ENCODE measurements at regions not wholly inside any gene's neighbourhood (a gene's known extent, or its start where the extent isn't known, plus 50 kb on each side); places are given as distances from the start of the nearest gene placed in this dataset.
A peak's percentile ranks its signal among the peaks of the same experiment; 100 is the strongest.

DNA sequence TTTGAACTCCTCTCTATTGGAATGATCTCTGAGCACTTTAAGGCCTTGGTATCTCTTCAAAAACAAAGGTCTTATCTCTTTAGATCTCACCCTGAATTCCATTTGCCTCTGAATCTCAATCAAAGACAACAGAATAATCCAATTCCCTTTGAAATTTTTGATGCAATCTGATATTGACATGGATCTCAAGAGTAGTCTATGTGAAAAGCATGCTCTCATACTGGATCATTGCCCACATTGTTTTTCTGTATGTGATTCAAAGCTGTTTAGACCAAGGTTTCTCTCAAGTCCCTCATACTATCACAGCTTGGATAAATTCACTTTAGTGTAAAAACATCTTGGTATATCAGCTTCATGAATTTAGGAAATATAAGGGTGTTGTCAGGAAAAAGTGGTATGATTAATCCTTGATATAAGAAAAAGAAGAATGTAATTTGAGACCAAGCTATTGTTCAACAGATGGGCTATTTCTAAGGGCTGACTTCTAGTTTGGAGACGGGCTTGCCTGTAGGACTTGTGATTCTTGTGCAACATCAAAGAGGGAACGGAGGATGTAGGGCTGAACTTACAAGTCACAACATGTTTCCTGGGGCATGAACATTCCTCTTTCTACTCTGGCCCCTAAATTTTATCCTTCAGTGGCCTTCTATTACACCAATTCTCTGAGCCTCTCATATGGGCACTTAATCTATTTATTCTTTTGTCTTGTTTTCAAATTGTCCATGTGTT lies 77.9 kb upstream of the CITED2 start:
- no peak overlapping the region for H3K4me2 ChIP-seq
- TF ChIP-seq EZH2 (IDR thresholded peaks at IDR 0.05; ENCODE audit: low read depth) (no peak), CTCF (conservative IDR thresholded peaks at IDR 0.05) (no peak)
- peak; percentile 16 to 33 for DNase-seq
- H3F3A ChIP-seq (ENCODE audit: insufficient read depth, low read depth), result peaks cover 8% of the 10 kb centered on the region
- no peaks in the 10 kb centered on the region for H3K9me2 ChIP-seq (ENCODE audit: insufficient read depth)
- no peaks in the 10 kb centered on the region for H3K79me2 ChIP-seq (ENCODE audit: low read depth)
- no TSS peak for BruUV-seq (replicated peaks)
- intact Hi-C loops (cut with micrococcal nuclease; ENCODE audit: unreplicated experiment), result loop anchor here (5.0 kb wide), 1 partner anchor 45 kb away; no protein-coding TSS in a partner anchor
- no peak overlapping the region for H2AFZ ChIP-seq
- H3K27me3 ChIP-seq (ENCODE audit: insufficient read depth, low read depth), result no peaks in the 10 kb centered on the region
- H3K4me3 ChIP-seq, result no peak overlapping the region
- H3K36me3 ChIP-seq (ENCODE audit: low read depth), result no peaks in the 10 kb centered on the region
- no peaks in the 10 kb centered on the region; the same call in 1 of the 2 replicates for H3K9me3 ChIP-seq (ENCODE audit: insufficient read depth, low read depth)
- ChIA-PET CTCF (no interaction called here), POLR2A (ENCODE audit: unreplicated experiment) (interaction anchor here (0.5 to 0.8 kb wide), 2 partner anchors 46 to 370 kb away, joined by 4 to 6 read pairs; no protein-coding TSS in a partner anchor)
- no peaks in the 10 kb centered on the region for H4K20me1 ChIP-seq (ENCODE audit: insufficient read depth)
- no peak overlapping the region for H3K27ac ChIP-seq
- H3K4me1 ChIP-seq (replicated peaks; ENCODE audit: insufficient read depth), result peaks cover 20% of the 10 kb centered on the region

- ChIA-PET POLR2A (ENCODE audit: unreplicated experiment) (no interaction called here), CTCF (no interaction called here)
- no peak overlapping the region for H3K4me3 ChIP-seq
- no peak overlapping the region for H3K4me2 ChIP-seq
- no peaks in the 10 kb centered on the region for H3K27me3 ChIP-seq (ENCODE audit: insufficient read depth, low read depth)
- intact Hi-C loops (cut with micrococcal nuclease; ENCODE audit: unreplicated experiment), result no loop called here
- H3K9me2 ChIP-seq (ENCODE audit: insufficient read depth), result no peaks in the 10 kb centered on the region
- H3K27ac ChIP-seq, result no peak overlapping the region
- no peaks in the 10 kb centered on the region for H3K36me3 ChIP-seq (ENCODE audit: low read depth)
- TF ChIP-seq CTCF (conservative IDR thresholded peaks at IDR 0.05), result no peak
- TF ChIP-seq EZH2 (IDR thresholded peaks at IDR 0.05; ENCODE audit: low read depth), result no peak
- H2AFZ ChIP-seq, result 0 out of 2 replicates have a peak overlapping the region, but pooled peaks have one; percentile 9
- no peaks in the 10 kb centered on the region; the same call in 1 of the 2 replicates for H3K9me3 ChIP-seq (ENCODE audit: insufficient read depth, low read depth)
- H4K20me1 ChIP-seq (ENCODE audit: insufficient read depth), result no peaks in the 10 kb centered on the region
- H3F3A ChIP-seq (ENCODE audit: insufficient read depth, low read depth), result peaks cover 8% of the 10 kb centered on the region
- no TSS peak for BruUV-seq (replicated peaks)
- no peaks in the 10 kb centered on the region for H3K79me2 ChIP-seq (ENCODE audit: low read depth)
- H3K4me1 ChIP-seq (replicated peaks; ENCODE audit: insufficient read depth), result peaks cover 20% of the 10 kb centered on the region
- peak in 1 of 2 experiments; percentile 39 for DNase-seq
These were observed 75.2 kb upstream of the CITED2 start for GRCh38 chr6:139449611-139450000.

DNA sequence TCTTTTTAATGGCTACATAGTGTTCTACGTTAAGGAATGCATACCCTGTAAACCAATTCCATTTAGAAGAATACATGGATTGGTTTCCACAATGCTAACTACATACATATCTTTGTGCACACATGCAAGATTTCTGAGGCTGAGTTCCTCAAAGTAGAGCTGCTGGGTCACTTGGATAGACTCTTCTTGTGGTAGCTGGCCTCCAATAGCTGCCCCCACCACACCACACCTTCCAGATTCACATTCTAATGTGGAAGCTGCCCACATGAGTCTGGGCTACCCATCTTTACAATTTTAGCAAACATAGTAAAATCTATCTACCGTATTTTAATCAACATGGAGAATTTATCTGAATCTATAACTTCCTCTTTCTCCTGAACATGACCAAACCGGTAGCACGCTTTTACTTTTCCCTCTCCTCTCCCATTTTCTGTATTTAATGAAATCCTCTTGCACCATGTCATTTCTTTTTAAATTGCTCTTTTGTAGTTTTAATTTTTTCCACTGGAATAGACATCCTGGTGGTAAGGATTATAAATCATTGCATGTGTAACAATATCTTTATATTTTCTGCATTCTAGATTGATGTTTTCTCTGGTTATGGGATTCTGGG lies 74.7 kb upstream of the CITED2 start:
- H3K79me2 ChIP-seq (ENCODE audit: low read depth), result no peaks in the 10 kb centered on the region
- peaks cover 8% of the 10 kb centered on the region for H3F3A ChIP-seq (ENCODE audit: insufficient read depth, low read depth)
- DNase-seq, result peak in 1 of 2 experiments; percentile 26
- H3K4me3 ChIP-seq, result no peak overlapping the region
- no peaks in the 10 kb centered on the region; the same call in 1 of the 2 replicates for H3K9me3 ChIP-seq (ENCODE audit: insufficient read depth, low read depth)
- H3K9me2 ChIP-seq (ENCODE audit: insufficient read depth), result no peaks in the 10 kb centered on the region
- intact Hi-C loops (cut with micrococcal nuclease; ENCODE audit: unreplicated experiment), result no loop called here
- H3K27ac ChIP-seq, result no peak overlapping the region
- BruUV-seq (replicated peaks), result no TSS peak
- CTCF ChIA-PET, result no interaction called here
- H2AFZ ChIP-seq, result peak overlapping the region; percentile 9; the same call in 1 of the 2 replicates
- no peaks in the 10 kb centered on the region for H4K20me1 ChIP-seq (ENCODE audit: insufficient read depth)
- POLR2A ChIA-PET (ENCODE audit: unreplicated experiment), result interaction anchor here (0.5 kb wide), 1 partner anchor 74 kb away, joined by 7 read pairs; the partner anchor contains the start of gene CITED2
- H3K27me3 ChIP-seq (ENCODE audit: insufficient read depth, low read depth), result no peaks in the 10 kb centered on the region
- H3K4me2 ChIP-seq, result no peak overlapping the region
- no peaks in the 10 kb centered on the region for H3K36me3 ChIP-seq (ENCODE audit: low read depth)
- peaks cover 20% of the 10 kb centered on the region for H3K4me1 ChIP-seq (replicated peaks; ENCODE audit: insufficient read depth)
- TF ChIP-seq CTCF (conservative IDR thresholded peaks at IDR 0.05), result no peak
- no peak for TF ChIP-seq EZH2 (IDR thresholded peaks at IDR 0.05; ENCODE audit: low read depth)

Data from PC-9 (cell line).